ENCODE measurements at regions not wholly inside any gene's neighbourhood (a gene's known extent, or its start where the extent isn't known, plus 50 kb on each side); places are given as distances from the start of the nearest gene placed in this dataset.

- TF ChIP-seq, protein P1, sequence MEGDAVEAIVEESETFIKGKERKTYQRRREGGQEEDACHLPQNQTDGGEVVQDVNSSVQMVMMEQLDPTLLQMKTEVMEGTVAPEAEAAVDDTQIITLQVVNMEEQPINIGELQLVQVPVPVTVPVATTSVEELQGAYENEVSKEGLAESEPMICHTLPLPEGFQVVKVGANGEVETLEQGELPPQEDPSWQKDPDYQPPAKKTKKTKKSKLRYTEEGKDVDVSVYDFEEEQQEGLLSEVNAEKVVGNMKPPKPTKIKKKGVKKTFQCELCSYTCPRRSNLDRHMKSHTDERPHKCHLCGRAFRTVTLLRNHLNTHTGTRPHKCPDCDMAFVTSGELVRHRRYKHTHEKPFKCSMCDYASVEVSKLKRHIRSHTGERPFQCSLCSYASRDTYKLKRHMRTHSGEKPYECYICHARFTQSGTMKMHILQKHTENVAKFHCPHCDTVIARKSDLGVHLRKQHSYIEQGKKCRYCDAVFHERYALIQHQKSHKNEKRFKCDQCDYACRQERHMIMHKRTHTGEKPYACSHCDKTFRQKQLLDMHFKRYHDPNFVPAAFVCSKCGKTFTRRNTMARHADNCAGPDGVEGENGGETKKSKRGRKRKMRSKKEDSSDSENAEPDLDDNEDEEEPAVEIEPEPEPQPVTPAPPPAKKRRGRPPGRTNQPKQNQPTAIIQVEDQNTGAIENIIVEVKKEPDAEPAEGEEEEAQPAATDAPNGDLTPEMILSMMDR (IDR thresholded peaks at IDR 0.05) = no peak
- TF ChIP-seq POLR2AphosphoS5 (IDR thresholded peaks at IDR 0.05; ENCODE audit: low read depth, low read length) = no peak
- no peak for TF ChIP-seq TCF7L2 (IDR thresholded peaks at IDR 0.05; ENCODE audit: low read depth, low read length)
Measured at GRCh38 chr18:33934258-33934657, 290.5 kb downstream of the NOL4 start.
